ENCODE measurements at regions not wholly inside any gene's neighbourhood (a gene's known extent, or its start where the extent isn't known, plus 50 kb on each side); places are given as distances from the start of the nearest gene placed in this dataset.

DNA sequence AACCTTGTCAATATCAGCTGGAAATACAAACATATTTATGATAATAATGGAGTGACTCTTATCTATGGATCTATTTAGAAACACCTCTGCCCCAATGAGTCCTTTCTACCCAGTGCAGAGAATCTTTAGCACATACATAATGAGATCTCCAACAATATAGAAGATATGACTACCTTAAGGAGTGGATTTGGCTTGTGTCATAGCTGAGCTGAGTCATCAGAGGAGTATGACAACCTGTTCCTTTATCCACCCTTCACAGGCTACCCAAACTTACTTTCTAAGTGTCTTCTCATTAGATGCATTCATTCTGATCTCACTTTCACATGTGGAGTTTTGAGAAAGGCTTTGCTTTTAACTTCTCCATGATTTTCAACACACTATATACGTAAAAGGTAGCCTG is 1218.9 kb downstream of the DSC3 start:
- Histone ChIP-seq H3K4me3 (no peak overlapping the region), H3K27me3 (no peaks in the 10 kb centered on the region), H3K36me3 (replicated peaks in 1 of 2; ENCODE audit: insufficient read depth in 1 of 2, low read depth in 2 of 2) (no peaks in the 10 kb centered on the region), H3K9me3 (no peaks in the 10 kb centered on the region), H3K27ac (no peak overlapping the region), H3K4me1 (no peaks in the 10 kb centered on the region)
- WGBS, 2 donors = 49 to 50% methylated on average over 1 of the region's 1 CpG
- TF ChIP-seq POLR2A (IDR thresholded peaks at IDR 0.05) (no peak), CTCF (IDR thresholded peaks at IDR 0.05) (no peak)
- intact Hi-C loops (cut with DNase I) = no loop called here
- ATAC-seq (no peak), DNase-seq (no peak)

GRCh38 chr18:29821544-29821943 is 1221.0 kb downstream of the DSC3 start:
- Histone ChIP-seq H3K4me3 (no peak overlapping the region), H3K36me3 (replicated peaks in 1 of 2; ENCODE audit: insufficient read depth in 1 of 2, low read depth in 2 of 2) (no peaks in the 10 kb centered on the region), H3K9me3 (no peaks in the 10 kb centered on the region), H3K27ac (no peak overlapping the region), H3K4me1 (no peaks in the 10 kb centered on the region), H3K27me3 (no peaks in the 10 kb centered on the region)
- ATAC-seq = no peak
- no peak for DNase-seq
- TF ChIP-seq POLR2A (IDR thresholded peaks at IDR 0.05) (no peak), CTCF (IDR thresholded peaks at IDR 0.05) (no peak)
- WGBS, 2 donors = 56 to 61% methylated on average over 1 of the region's 1 CpG
- intact Hi-C loops (cut with DNase I) = no loop called here

- no peak overlapping the region for H3K4me3 ChIP-seq
- H3K36me3 ChIP-seq (replicated peaks in 1 of 2; ENCODE audit: insufficient read depth in 1 of 2, low read depth in 2 of 2) = no peaks in the 10 kb centered on the region
- no peaks in the 10 kb centered on the region for H3K27me3 ChIP-seq
- WGBS, 2 donors = 82 to 84% methylated on average over 4 of the region's 4 CpGs
- ATAC-seq (no peak), DNase-seq (no peak)
- H3K9me3 ChIP-seq = no peaks in the 10 kb centered on the region
- no peak for TF ChIP-seq CTCF (IDR thresholded peaks at IDR 0.05)
- TF ChIP-seq POLR2A (IDR thresholded peaks at IDR 0.05) = no peak
- intact Hi-C loops (cut with DNase I) = no loop called here
- no peak overlapping the region for H3K27ac ChIP-seq
- no peaks in the 10 kb centered on the region for H3K4me1 ChIP-seq
Measured at GRCh38 chr18:29811519-29811918, 1231.0 kb downstream of the DSC3 start.

DNA sequence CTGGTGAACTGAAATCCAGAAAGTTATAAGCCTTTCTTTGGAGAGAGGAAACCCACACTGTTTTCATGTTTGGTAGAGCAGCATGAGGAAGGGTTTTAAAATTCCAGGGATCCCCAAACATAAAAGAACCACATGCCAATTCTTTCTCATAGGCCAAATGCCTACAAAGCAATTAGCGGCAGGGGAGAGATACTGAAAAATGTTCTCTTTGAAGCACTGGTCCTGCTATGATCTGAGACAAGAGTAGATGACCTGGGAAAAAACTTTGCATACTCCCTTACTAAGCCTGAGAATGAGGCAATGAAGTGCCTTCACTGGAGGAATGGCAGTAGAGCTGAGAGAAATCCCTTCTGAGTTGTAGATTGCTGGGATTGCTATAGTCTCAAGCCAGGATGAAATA is 1261.7 kb downstream of the DSC3 start:
- no peak for ATAC-seq
- TF ChIP-seq CTCF (IDR thresholded peaks at IDR 0.05) = no peak
- TF ChIP-seq POLR2A (IDR thresholded peaks at IDR 0.05) = no peak
- 65 to 75% methylated on average over 1 of the region's 1 CpG for WGBS, 2 donors
- H3K9me3 ChIP-seq = no peaks in the 10 kb centered on the region
- DNase-seq = no peak
- intact Hi-C loops (cut with DNase I) = no loop called here
- H3K27ac ChIP-seq = no peak overlapping the region
- H3K27me3 ChIP-seq = no peaks in the 10 kb centered on the region
- H3K4me3 ChIP-seq = no peak overlapping the region
- H3K36me3 ChIP-seq (replicated peaks in 1 of 2; ENCODE audit: insufficient read depth in 1 of 2, low read depth in 2 of 2) = no peaks in the 10 kb centered on the region
- H3K4me1 ChIP-seq = no peaks in the 10 kb centered on the region

DNA sequence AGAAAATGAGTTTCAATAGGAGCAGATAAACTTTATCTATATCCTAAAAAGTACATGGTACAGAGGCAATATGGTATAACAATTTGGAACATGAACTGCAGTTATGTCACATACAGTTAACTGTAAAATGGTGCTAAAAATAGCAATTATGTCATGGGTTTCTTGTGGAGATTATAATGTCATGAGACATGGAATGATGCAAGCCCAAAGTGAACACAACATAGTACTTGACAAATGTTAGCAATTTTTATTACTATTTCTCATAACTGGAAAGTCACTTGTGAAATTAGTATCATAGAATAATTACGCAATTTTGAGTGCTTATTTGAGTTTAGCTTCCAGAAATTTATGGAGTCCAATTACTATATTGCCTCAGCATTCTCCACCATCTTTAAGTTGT is 1263.4 kb downstream of the DSC3 start:
- no peaks in the 10 kb centered on the region for H3K36me3 ChIP-seq (replicated peaks in 1 of 2; ENCODE audit: insufficient read depth in 1 of 2, low read depth in 2 of 2)
- H3K27ac ChIP-seq = no peak overlapping the region
- WGBS, 2 donors = 44 to 64% methylated on average over 1 of the region's 1 CpG
- H3K9me3 ChIP-seq = no peaks in the 10 kb centered on the region
- no peaks in the 10 kb centered on the region for H3K4me1 ChIP-seq
- intact Hi-C loops (cut with DNase I) = no loop called here
- DNase-seq (no peak), ATAC-seq (no peak)
- TF ChIP-seq CTCF (IDR thresholded peaks at IDR 0.05) = no peak
- TF ChIP-seq POLR2A (IDR thresholded peaks at IDR 0.05) = no peak
- no peaks in the 10 kb centered on the region for H3K27me3 ChIP-seq
- no peak overlapping the region for H3K4me3 ChIP-seq

Data from body of pancreas (tissue), 4 donors.